Lower lobe of right lung (tissue), 2 donors: ENCODE measurements at regions not wholly inside any gene's neighbourhood (a gene's known extent, or its start where the extent isn't known, plus 50 kb on each side); places are given as distances from the start of the nearest gene placed in this dataset.

Experiments
- ATAC-seq, 2 donors: fragments of 200-7000 bp; cut with Tn5 transposase; one replicate each; pipeline ENCODE4 v1.9.1; 2020 to 2022; ENCODE audit warnings: mild to moderate bottlenecking in 2 of 2, moderate library complexity in 2 of 2
- DNase-seq: peaks from one replicate; pipeline ENCODE4 v3.0.0-alpha.2; 2020
- H3K27ac ChIP-seq: fragments of 200-600 bp; one replicate; pipeline ENCODE4 v1.8.0; 2022
- H3K27me3 ChIP-seq: fragments of 200-600 bp; one replicate; pipeline ENCODE4 v1.8.0; 2022; ENCODE audit warnings: low read depth
- H3K36me3 ChIP-seq: fragments of 200-600 bp; one replicate; pipeline ENCODE4 v1.8.0; 2022; ENCODE audit warnings: mild to moderate bottlenecking
- H3K4me1 ChIP-seq: fragments of 200-600 bp; one replicate; pipeline ENCODE4 v1.8.0; 2022
- H3K4me3 ChIP-seq: fragments of 200-600 bp; one replicate; pipeline ENCODE4 v1.8.0; 2022; ENCODE audit warnings: mild to moderate bottlenecking
- H3K9me3 ChIP-seq: fragments of 200-600 bp; one replicate; pipeline ENCODE4 v1.8.0; 2022
- intact Hi-C: fragments of 100-400 bp; cut with DNase I; formaldehyde crosslinking; loops from one replicate; pipeline ENCODE4 v1.11.0; 2022
- TF ChIP-seq, protein P1 (sequence below): fragments of 200-600 bp; IDR thresholded peaks from one replicate; pipeline ENCODE4 v1.8.0; 2022; ENCODE audit warnings: antibody characterized with exemption, mild to moderate bottlenecking
- donor health status: DM: no; HTN: yes; CAD: no; lungs with severe emphysema.

DNA sequence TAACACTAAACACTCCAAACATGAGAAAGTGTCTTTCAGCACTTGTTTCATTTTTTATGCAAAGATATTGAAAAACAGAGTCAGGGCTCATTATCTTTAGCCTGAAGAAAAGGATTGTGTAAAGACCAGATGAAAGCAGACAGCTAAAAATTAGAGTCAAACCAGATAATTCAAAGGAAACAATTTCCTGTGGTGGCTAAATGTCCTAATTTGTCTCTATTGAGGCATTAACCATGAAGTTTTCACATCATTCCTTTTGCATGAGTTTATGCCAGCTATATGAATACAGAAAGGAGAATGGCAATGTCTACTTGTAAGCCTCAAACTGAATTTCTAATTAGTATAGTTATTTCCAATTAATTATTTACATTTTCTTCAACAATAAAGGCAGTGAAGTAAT is 338.5 kb downstream of the FSCB start:
- Histone ChIP-seq H3K4me3 (no peak overlapping the region), H3K27ac (no peak overlapping the region), H3K9me3 (no peaks in the 10 kb centered on the region), H3K27me3 (no peaks in the 10 kb centered on the region), H3K4me1 (no peaks in the 10 kb centered on the region), H3K36me3 (no peaks in the 10 kb centered on the region)
- ATAC-seq: no peak
- no peak for DNase-seq
- TF ChIP-seq, protein P1, sequence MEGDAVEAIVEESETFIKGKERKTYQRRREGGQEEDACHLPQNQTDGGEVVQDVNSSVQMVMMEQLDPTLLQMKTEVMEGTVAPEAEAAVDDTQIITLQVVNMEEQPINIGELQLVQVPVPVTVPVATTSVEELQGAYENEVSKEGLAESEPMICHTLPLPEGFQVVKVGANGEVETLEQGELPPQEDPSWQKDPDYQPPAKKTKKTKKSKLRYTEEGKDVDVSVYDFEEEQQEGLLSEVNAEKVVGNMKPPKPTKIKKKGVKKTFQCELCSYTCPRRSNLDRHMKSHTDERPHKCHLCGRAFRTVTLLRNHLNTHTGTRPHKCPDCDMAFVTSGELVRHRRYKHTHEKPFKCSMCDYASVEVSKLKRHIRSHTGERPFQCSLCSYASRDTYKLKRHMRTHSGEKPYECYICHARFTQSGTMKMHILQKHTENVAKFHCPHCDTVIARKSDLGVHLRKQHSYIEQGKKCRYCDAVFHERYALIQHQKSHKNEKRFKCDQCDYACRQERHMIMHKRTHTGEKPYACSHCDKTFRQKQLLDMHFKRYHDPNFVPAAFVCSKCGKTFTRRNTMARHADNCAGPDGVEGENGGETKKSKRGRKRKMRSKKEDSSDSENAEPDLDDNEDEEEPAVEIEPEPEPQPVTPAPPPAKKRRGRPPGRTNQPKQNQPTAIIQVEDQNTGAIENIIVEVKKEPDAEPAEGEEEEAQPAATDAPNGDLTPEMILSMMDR: no peak
- intact Hi-C loops: no loop called here

DNA sequence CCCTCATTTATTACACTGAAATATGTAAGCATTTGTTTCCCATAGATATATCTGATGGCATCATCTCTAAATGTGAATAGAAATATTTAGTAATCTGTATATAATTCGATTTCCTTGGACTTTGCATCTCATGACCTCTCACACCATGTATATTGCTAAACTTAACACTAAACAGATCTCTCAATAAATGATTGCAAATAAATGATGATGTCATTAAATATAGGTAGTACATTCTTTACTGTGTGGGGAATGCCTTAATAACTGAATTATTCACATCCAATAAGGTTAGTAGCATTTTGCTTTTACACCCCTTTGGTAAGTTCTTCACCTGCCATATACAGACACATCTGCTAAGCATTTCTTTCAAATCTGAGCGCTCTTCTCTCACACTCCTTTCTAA is 340.5 kb downstream of the FSCB start:
- TF ChIP-seq, protein P1: no peak
- intact Hi-C loops: no loop called here
- Histone ChIP-seq H3K27ac (no peak overlapping the region), H3K4me1 (no peaks in the 10 kb centered on the region), H3K36me3 (no peaks in the 10 kb centered on the region), H3K27me3 (no peaks in the 10 kb centered on the region), H3K9me3 (no peaks in the 10 kb centered on the region), H3K4me3 (no peak overlapping the region)
- DNase-seq (no peak), ATAC-seq (no peak)

DNA sequence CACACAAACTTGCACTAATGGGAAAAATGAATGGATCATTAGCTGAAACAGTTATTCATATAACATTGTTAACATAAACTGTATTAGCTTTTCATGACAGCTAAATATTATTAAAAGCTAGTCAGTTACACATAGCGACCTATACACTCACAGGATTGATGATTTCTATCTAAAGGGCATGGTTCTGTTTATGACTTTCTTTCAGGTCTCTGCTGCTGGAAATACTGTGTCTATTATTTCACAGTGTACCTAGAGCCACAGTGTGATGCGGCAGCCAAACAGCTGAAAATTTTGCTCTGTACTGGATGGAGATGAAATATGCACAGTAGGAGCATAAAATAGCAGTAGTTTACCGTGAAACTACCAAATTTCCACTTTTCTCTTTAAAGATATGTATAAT is 341.1 kb downstream of the FSCB start:
- no peak overlapping the region for H3K27ac ChIP-seq
- H3K9me3 ChIP-seq: no peaks in the 10 kb centered on the region
- no peak overlapping the region for H3K4me3 ChIP-seq
- TF ChIP-seq, protein P1: no peak
- DNase-seq: no peak
- intact Hi-C loops: no loop called here
- H3K36me3 ChIP-seq: no peaks in the 10 kb centered on the region
- ATAC-seq: no peak
- no peaks in the 10 kb centered on the region for H3K4me1 ChIP-seq
- H3K27me3 ChIP-seq: no peaks in the 10 kb centered on the region

DNA sequence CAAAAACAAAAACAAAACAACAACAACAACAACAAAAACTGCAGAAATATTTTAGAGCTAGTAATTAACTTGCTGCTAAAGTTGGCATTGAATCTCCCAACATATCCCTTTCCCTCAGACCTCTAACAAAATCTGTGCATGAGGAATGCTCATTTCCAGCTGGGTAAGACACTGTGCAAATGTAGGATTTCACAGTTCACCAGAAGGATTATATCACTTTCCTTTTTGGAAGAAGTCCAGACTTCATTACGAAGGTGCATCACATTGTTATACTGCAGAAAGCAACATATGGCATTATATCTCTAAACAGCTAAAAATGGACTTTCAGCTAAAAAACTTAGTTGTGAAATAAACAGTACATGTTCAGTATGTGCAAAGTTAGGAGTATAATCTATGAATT is 341.8 kb downstream of the FSCB start:
- no peak overlapping the region for H3K4me3 ChIP-seq
- no peaks in the 10 kb centered on the region for H3K36me3 ChIP-seq
- no peak overlapping the region for H3K27ac ChIP-seq
- DNase-seq (no peak), ATAC-seq (no peak)
- H3K27me3 ChIP-seq: no peaks in the 10 kb centered on the region
- H3K4me1 ChIP-seq: no peaks in the 10 kb centered on the region
- intact Hi-C loops: no loop called here
- no peaks in the 10 kb centered on the region for H3K9me3 ChIP-seq
- TF ChIP-seq, protein P1: no peak

DNA sequence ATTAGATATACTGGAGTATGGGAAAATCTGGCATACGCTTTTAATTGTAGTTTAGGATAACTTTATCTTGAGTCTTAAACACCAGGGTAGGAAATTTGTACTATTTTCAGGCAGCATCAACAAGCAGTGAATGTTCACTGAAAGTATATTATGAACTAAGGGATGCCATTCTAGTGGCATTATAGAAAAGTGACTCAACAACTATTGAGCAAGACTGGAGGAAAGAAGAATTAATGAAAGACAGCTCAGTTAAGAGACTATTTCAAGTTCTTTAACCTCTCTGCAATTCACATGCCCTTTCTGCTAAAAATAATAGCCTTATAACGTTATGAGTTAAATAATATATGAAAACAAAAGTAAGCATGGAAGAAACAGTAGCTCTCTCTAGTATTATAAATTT is 343.1 kb downstream of the FSCB start:
- Histone ChIP-seq H3K4me1 (no peaks in the 10 kb centered on the region), H3K36me3 (no peaks in the 10 kb centered on the region), H3K27me3 (no peaks in the 10 kb centered on the region), H3K4me3 (no peak overlapping the region), H3K9me3 (no peaks in the 10 kb centered on the region), H3K27ac (no peak overlapping the region)
- ATAC-seq: no peak
- DNase-seq: no peak
- intact Hi-C loops: no loop called here
- TF ChIP-seq, protein P1: no peak

DNA sequence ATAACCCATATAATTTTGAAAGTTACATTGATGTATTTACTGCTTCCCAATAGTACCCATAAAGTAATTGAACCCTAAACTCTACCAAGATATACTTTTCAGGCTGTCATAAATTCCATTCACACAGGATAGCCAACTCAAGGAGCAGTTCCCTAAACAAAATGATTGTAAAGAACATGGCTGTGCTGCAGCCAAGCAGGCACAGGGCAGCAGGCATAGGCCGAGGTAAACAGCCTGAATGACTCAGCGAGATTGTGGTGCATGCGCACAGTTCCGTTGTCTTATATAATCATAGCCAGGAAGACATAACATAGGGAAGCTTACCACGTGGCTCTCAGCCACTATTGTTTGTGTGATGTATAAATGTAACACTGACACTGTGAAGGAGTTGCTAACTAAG is 344.9 kb downstream of the FSCB start:
- Histone ChIP-seq H3K27me3 (no peaks in the 10 kb centered on the region), H3K36me3 (no peaks in the 10 kb centered on the region), H3K4me3 (no peak overlapping the region), H3K9me3 (no peaks in the 10 kb centered on the region), H3K27ac (no peak overlapping the region), H3K4me1 (no peaks in the 10 kb centered on the region)
- DNase-seq: no peak
- intact Hi-C loops: no loop called here
- no peak for ATAC-seq
- TF ChIP-seq, protein P1: no peak
